Glutamatergic neuron (in vitro differentiated cells): ENCODE measurements at regions not wholly inside any gene's neighbourhood (a gene's known extent, or its start where the extent isn't known, plus 50 kb on each side); places are given as distances from the start of the nearest gene placed in this dataset.

Source experiments
- DNase-seq: peaks from one replicate; pipeline ENCODE4 v3.0.0; 2022
- H3K27ac Mint-ChIP-seq: one replicate; pipeline ENCODE4 v1.8.0; 2020; ENCODE audit warnings: mild to moderate bottlenecking, mixed read lengths, inconsistent platforms; ENCODE audit not compliant: unreplicated experiment
- H3K27me3 Mint-ChIP-seq: one replicate; pipeline ENCODE4 v1.8.0; 2020; ENCODE audit warnings: mild to moderate bottlenecking, moderate library complexity, mixed read lengths, inconsistent platforms; ENCODE audit not compliant: unreplicated experiment
- H3K36me3 Mint-ChIP-seq: one replicate; pipeline ENCODE4 v1.8.0; 2020; ENCODE audit warnings: mild to moderate bottlenecking, mixed read lengths, inconsistent platforms; ENCODE audit not compliant: unreplicated experiment
- H3K4me1 Mint-ChIP-seq: one replicate; pipeline ENCODE4 v1.8.0; 2020; ENCODE audit warnings: mild to moderate bottlenecking, low read depth, mixed read lengths, inconsistent platforms; ENCODE audit not compliant: unreplicated experiment
- H3K4me3 Mint-ChIP-seq: one replicate; pipeline ENCODE4 v1.8.0; 2020; ENCODE audit warnings: mild to moderate bottlenecking, mixed read lengths, inconsistent platforms; ENCODE audit not compliant: unreplicated experiment
- H3K9me3 Mint-ChIP-seq: one replicate; pipeline ENCODE4 v1.8.0; 2020; ENCODE audit warnings: mild to moderate bottlenecking, moderate library complexity, mixed read lengths, inconsistent platforms; ENCODE audit not compliant: unreplicated experiment
- CTCF ChIP-seq: fragments of 200-600 bp; sonication (generic); IDR thresholded peaks from one replicate; pipeline ENCODE4 v1.5.0; 2021; ENCODE audit not compliant: partially characterized antibody, unreplicated experiment

DNA sequence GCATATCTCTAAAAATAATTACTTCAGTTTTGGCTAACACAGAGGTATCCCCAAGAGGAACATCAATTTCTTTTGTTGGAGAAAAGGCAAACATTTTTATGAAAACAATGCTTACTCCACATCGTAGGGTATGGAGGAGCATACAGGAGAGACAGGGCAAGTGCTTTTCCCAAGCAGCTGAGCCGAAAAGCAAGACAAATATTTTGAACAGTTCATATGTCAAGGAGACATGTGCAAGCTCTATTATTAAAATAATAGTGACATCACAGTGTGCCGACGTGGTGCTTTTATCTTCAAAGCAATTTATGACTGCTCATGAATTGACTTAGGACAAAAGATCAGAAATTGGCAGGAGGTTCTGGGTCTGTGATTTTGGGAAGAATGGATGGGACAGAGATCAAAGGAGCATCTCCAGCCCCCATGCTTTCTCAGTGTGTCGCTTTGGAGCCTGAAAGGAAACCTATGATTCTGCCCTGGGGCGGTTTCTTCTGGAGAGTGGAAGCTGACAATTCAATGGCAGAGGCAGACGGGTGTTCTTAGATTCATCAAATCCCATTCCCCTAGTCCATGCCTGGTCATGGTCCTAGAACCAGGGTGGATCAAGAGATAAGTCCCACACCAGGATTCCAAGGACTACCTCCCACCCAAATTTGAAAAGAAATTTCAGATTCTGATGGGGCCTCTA is 97.1 kb downstream of the JCAD start:
- Mint-ChIP-seq H3K36me3 (peaks cover 4% of the 10 kb centered on the region), H3K27me3 (peaks cover 2% of the 10 kb centered on the region), H3K4me3 (no peak overlapping the region), H3K9me3 (no peaks in the 10 kb centered on the region), H3K4me1 (peaks cover 8% of the 10 kb centered on the region), H3K27ac (no peak overlapping the region)
- no peak for DNase-seq
- TF ChIP-seq CTCF: no peak

GRCh38 chr10:29961351-29961750 is 98.0 kb downstream of the JCAD start:
- no peak for TF ChIP-seq CTCF
- H3K9me3 Mint-ChIP-seq: no peaks in the 10 kb centered on the region
- DNase-seq: no peak
- H3K4me1 Mint-ChIP-seq: peaks cover 8% of the 10 kb centered on the region
- H3K4me3 Mint-ChIP-seq: no peak overlapping the region
- H3K36me3 Mint-ChIP-seq: peaks cover 6% of the 10 kb centered on the region
- H3K27ac Mint-ChIP-seq: no peak overlapping the region
- peaks cover 2% of the 10 kb centered on the region for H3K27me3 Mint-ChIP-seq

- H3K36me3 Mint-ChIP-seq: peaks cover 6% of the 10 kb centered on the region
- H3K27me3 Mint-ChIP-seq: peaks cover 2% of the 10 kb centered on the region
- no peaks in the 10 kb centered on the region for H3K9me3 Mint-ChIP-seq
- H3K4me3 Mint-ChIP-seq: no peak overlapping the region
- H3K4me1 Mint-ChIP-seq: peaks cover 8% of the 10 kb centered on the region
- no peak for DNase-seq
- no peak for TF ChIP-seq CTCF
- no peak overlapping the region for H3K27ac Mint-ChIP-seq
Observed at GRCh38 chr10:29960261-29960660, 99.1 kb downstream of the JCAD start.

DNA sequence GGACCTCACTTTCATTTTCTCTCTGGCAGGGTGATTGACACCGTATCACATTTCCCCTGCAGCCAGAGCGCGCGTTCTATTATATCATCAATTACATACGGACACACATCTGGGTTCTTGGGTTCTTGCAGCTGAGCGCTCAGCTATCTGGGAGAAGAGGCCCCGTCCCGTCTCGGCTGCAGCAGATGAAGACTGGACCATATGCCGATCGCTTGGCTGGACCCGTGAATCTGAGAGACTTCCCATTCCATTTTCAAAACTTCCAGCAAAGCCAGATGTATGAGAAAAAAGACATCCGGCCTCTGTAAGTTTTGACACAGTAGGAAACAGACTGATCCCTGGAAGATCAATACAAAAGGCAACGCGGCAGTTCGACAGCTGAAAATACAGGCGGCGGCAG is 99.8 kb downstream of the JCAD start:
- Mint-ChIP-seq H3K36me3 (peaks cover 6% of the 10 kb centered on the region), H3K27me3 (no peaks in the 10 kb centered on the region), H3K27ac (no peak overlapping the region), H3K9me3 (no peaks in the 10 kb centered on the region), H3K4me1 (peaks cover 8% of the 10 kb centered on the region), H3K4me3 (no peak overlapping the region)
- TF ChIP-seq CTCF: no peak
- no peak for DNase-seq

DNA sequence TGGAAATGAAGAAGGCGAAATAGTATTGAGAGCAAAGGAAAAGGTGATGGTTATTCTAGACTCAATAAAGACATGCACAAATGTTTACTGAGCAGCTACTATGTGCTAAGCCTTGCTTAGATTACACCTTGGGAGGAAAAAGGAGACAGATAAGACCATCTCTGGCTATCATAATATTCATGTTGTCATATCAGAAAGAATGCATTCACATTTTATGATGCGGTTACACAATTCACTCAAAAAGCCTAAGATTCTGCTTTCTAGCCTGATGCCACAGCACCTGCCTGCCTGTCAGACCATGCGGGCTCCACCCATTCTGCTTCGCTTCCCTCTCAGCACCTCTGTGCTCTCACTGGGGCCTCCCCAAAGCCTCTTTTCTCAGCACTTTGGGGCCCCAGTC is 100.9 kb downstream of the JCAD start:
- peaks cover 6% of the 10 kb centered on the region for H3K4me1 Mint-ChIP-seq
- DNase-seq: no peak
- H3K27me3 Mint-ChIP-seq: no peaks in the 10 kb centered on the region
- no peak overlapping the region for H3K4me3 Mint-ChIP-seq
- peaks cover 6% of the 10 kb centered on the region for H3K36me3 Mint-ChIP-seq
- TF ChIP-seq CTCF: no peak
- H3K27ac Mint-ChIP-seq: no peak overlapping the region
- no peaks in the 10 kb centered on the region for H3K9me3 Mint-ChIP-seq
